Karpas-422 (cell line): ENCODE measurements at regions not wholly inside any gene's neighbourhood (a gene's known extent, or its start where the extent isn't known, plus 50 kb on each side); places are given as distances from the start of the nearest gene placed in this dataset.

Source experiments
- DNase-seq: peaks from one replicate; pipeline ENCODE4 v3.0.0-alpha.2; 2015
- H2AFZ ChIP-seq: fragments of 200-600 bp; sonication (generic); 2 replicates; pipeline ENCODE4 v1.6.1; 2014; ENCODE audit warnings: antibody characterized with exemption, low read length, mixed read lengths
- H3K27ac ChIP-seq: fragments of 200-600 bp; sonication (generic); 2 replicates; pipeline ENCODE4 v1.5.1; 2014; ENCODE audit warnings: mild to moderate bottlenecking, low read length, moderate library complexity
- H3K27me3 ChIP-seq: fragments of 200-600 bp; sonication (generic); 2 replicates; pipeline ENCODE4 v1.6.1; 2014; ENCODE audit warnings: low read length, mixed read lengths
- H3K36me3 ChIP-seq: fragments of 200-600 bp; sonication (generic); 2 replicates; pipeline ENCODE4 v1.6.1; 2014; ENCODE audit warnings: low read length, mixed read lengths; ENCODE audit not compliant: insufficient read depth
- H3K4me1 ChIP-seq: fragments of 200-600 bp; sonication (generic); 2 replicates; pipeline ENCODE4 v1.6.1; 2014; ENCODE audit warnings: mild to moderate bottlenecking, low read length, mixed read lengths
- H3K4me2 ChIP-seq: fragments of 200-600 bp; sonication (generic); 2 replicates; pipeline ENCODE4 v1.6.1; 2014; ENCODE audit warnings: low read length, low read depth, mild to moderate bottlenecking; ENCODE audit not compliant: poor library complexity, severe bottlenecking
- H3K4me3 ChIP-seq: fragments of 200-600 bp; sonication (generic); 2 replicates; pipeline ENCODE4 v1.5.1; 2014; ENCODE audit warnings: mild to moderate bottlenecking, antibody characterized with exemption, low read length, mixed read lengths
- H3K79me2 ChIP-seq: fragments of 200-600 bp; sonication (generic); 2 replicates; pipeline ENCODE4 v1.6.1; 2014; ENCODE audit warnings: mild to moderate bottlenecking, low read length, mixed read lengths
- H3K9ac ChIP-seq: fragments of 200-600 bp; sonication (generic); 2 replicates; pipeline ENCODE4 v1.6.0; 2014; ENCODE audit warnings: low read length
- H3K9me2 ChIP-seq: fragments of 200-600 bp; sonication (generic), shearing (Covaris generic); replicated peaks from 2 replicates; pipeline ENCODE4 v1.6.0; 2014; ENCODE audit warnings: mild to moderate bottlenecking, low read length, moderate library complexity; ENCODE audit not compliant: insufficient read depth
- H3K9me3 ChIP-seq: fragments of 300-700, 200-600 bp; sonication (generic); 2 replicates; pipeline ENCODE4 v1.6.1; 2014; ENCODE audit warnings: low read length, mixed read lengths
- H4K20me1 ChIP-seq: fragments of 200-600 bp; sonication (generic); 2 replicates; pipeline ENCODE4 v1.6.1; 2014; ENCODE audit warnings: mild to moderate bottlenecking, antibody characterized with exemption, low read length, low read depth; ENCODE audit not compliant: insufficient read depth

DNA sequence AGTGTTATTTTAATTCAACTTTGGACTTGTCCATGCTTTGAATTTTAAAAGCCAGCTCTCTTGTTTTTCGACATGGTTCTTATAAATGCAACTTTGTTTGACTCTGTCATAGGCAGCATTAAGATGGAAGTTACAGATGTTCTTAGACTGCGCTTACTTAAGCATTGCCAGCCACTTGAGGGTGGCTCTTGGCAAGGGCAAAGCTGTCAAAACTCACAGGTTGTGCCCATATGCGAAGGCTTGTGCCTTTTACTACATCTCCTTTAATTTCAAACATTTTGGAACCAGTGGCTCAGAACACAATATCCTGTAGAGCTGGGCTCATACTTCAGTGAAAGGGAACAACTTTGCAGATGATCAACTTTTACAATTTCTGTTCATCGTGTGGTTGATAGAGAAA lies 135.5 kb downstream of the TRAM1L1 start:
- no peaks in the 10 kb centered on the region for H3K27me3 ChIP-seq
- H4K20me1 ChIP-seq: no peaks in the 10 kb centered on the region
- no peak for DNase-seq
- H3K4me3 ChIP-seq: no peak overlapping the region
- H3K4me1 ChIP-seq: no peaks in the 10 kb centered on the region
- peaks cover 19% of the 10 kb centered on the region; the same call in 1 of the 2 replicates for H3K9me3 ChIP-seq
- H2AFZ ChIP-seq: no peak overlapping the region
- H3K36me3 ChIP-seq: no peaks in the 10 kb centered on the region
- no peak overlapping the region for H3K27ac ChIP-seq
- no peak overlapping the region for H3K9ac ChIP-seq
- H3K4me2 ChIP-seq: no peak overlapping the region
- H3K9me2 ChIP-seq: no peaks in the 10 kb centered on the region
- no peaks in the 10 kb centered on the region for H3K79me2 ChIP-seq

GRCh38 chr4:116942315-116942714 lies 143.1 kb downstream of the TRAM1L1 start:
- DNase-seq: no peak
- Histone ChIP-seq H3K4me3 (no peak overlapping the region), H3K27me3 (no peaks in the 10 kb centered on the region), H3K79me2 (no peaks in the 10 kb centered on the region), H3K9me3 (peaks cover 30% of the 10 kb centered on the region), H3K9me2 (no peaks in the 10 kb centered on the region), H3K4me1 (no peaks in the 10 kb centered on the region), H2AFZ (no peak overlapping the region), H4K20me1 (no peaks in the 10 kb centered on the region), H3K9ac (no peak overlapping the region), H3K27ac (no peak overlapping the region), H3K36me3 (no peaks in the 10 kb centered on the region), H3K4me2 (no peak overlapping the region)

DNA sequence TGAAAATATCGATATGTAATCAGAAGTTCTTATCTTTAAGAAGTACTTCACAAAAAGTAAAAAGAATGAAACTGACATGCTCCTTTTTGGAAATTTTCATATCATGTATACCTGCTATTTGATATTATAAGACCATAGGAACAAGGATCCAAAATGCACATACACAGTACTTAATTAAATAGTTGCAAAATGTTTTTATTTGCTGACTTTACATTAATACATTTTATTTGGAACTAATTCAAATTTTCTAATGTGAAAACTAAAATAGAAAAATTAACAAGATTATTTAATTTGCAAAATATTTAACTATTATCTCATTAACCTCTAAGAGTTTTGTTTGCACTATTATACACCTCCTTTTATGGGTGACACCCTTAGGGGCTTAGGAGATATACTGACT lies 155.0 kb downstream of the TRAM1L1 start:
- Histone ChIP-seq H2AFZ (no peak overlapping the region), H3K4me3 (no peak overlapping the region), H3K9me2 (no peaks in the 10 kb centered on the region), H3K9me3 (peaks cover 10% of the 10 kb centered on the region), H3K27ac (no peak overlapping the region), H3K36me3 (no peaks in the 10 kb centered on the region), H3K79me2 (no peaks in the 10 kb centered on the region), H4K20me1 (no peaks in the 10 kb centered on the region), H3K4me1 (no peaks in the 10 kb centered on the region), H3K27me3 (no peaks in the 10 kb centered on the region), H3K9ac (no peak overlapping the region), H3K4me2 (no peak overlapping the region)
- DNase-seq: no peak

DNA sequence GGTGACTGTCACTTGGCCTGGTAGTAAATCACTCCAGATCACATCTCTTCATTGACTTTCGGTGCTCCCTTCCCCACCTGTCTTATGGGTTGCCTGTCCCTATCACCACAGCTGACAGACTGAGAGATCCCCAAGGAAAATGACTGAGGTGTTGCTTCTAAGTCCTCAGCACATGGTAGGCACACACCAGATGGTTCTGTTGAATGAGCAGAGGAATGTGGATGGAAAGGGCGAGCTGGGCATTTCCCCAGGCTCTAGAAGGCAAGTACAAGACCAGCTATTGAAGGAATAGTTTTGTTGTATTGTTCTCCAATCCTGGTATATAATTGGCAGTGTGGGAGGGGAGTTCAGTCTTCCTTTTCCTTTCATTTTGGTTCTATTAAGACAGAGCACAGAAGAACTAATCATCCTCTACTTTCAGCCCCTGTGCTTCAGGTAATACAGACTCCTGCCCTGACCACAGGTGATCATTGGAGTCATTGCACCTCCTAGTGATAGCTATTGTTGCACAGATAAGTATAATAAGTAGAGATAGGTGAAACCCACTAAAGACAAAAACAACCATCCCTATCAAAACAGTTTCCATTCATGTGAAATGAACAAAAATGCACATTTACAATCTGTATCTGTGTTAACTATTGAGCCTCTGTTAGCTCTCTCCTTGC lies 158.6 kb downstream of the TRAM1L1 start:
- H3K36me3 ChIP-seq: no peaks in the 10 kb centered on the region
- no peak overlapping the region for H3K9ac ChIP-seq
- peaks cover 14% of the 10 kb centered on the region for H3K9me3 ChIP-seq
- no peak overlapping the region for H3K27ac ChIP-seq
- H4K20me1 ChIP-seq: no peaks in the 10 kb centered on the region
- H3K79me2 ChIP-seq: no peaks in the 10 kb centered on the region
- no peak overlapping the region for H3K4me2 ChIP-seq
- no peak for DNase-seq
- no peak overlapping the region for H3K4me3 ChIP-seq
- no peaks in the 10 kb centered on the region for H3K4me1 ChIP-seq
- H3K9me2 ChIP-seq: no peaks in the 10 kb centered on the region
- H2AFZ ChIP-seq: no peak overlapping the region
- no peaks in the 10 kb centered on the region for H3K27me3 ChIP-seq

- H3K4me3 ChIP-seq: no peak overlapping the region
- H3K36me3 ChIP-seq: no peaks in the 10 kb centered on the region
- no peaks in the 10 kb centered on the region for H4K20me1 ChIP-seq
- no peaks in the 10 kb centered on the region for H3K27me3 ChIP-seq
- H3K4me2 ChIP-seq: no peak overlapping the region
- H3K79me2 ChIP-seq: no peaks in the 10 kb centered on the region
- H2AFZ ChIP-seq: no peak overlapping the region
- no peaks in the 10 kb centered on the region for H3K9me2 ChIP-seq
- no peak overlapping the region for H3K9ac ChIP-seq
- no peaks in the 10 kb centered on the region for H3K4me1 ChIP-seq
- H3K9me3 ChIP-seq: peaks cover 11% of the 10 kb centered on the region
- H3K27ac ChIP-seq: no peak overlapping the region
- DNase-seq: no peak
Observed at GRCh38 chr4:116925900-116926457, 159.4 kb downstream of the TRAM1L1 start.

DNA sequence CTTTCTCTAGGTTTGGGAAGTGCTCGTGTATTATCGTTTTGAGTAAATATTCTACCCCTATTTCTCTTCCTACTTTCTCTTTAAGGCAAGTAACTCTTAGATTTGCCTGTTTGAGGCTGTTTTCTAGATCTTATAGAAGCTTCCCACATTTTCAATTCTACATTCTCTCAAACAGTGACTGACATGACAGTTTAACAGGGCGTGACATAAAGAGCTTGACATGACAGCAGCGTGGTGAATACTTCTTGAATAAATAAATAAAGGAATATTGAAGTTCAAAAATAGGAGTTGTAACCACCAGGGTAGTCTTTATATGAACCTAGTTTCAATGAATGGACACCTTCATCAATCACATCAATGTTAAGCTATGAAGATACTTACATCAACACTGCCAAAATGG lies 162.0 kb downstream of the TRAM1L1 start:
- H3K9me2 ChIP-seq: no peaks in the 10 kb centered on the region
- H3K4me2 ChIP-seq: no peak overlapping the region
- H3K79me2 ChIP-seq: no peaks in the 10 kb centered on the region
- H3K27me3 ChIP-seq: no peaks in the 10 kb centered on the region
- no peak overlapping the region for H3K27ac ChIP-seq
- H3K4me1 ChIP-seq: no peaks in the 10 kb centered on the region
- H3K9me3 ChIP-seq: peaks cover 16% of the 10 kb centered on the region
- no peak overlapping the region for H3K9ac ChIP-seq
- no peak overlapping the region for H3K4me3 ChIP-seq
- H2AFZ ChIP-seq: no peak overlapping the region
- DNase-seq: no peak
- H3K36me3 ChIP-seq: no peaks in the 10 kb centered on the region
- no peaks in the 10 kb centered on the region for H4K20me1 ChIP-seq

- no peak for DNase-seq
- Histone ChIP-seq H3K9me3 (peaks cover 6% of the 10 kb centered on the region), H3K27ac (no peak overlapping the region), H3K9ac (no peak overlapping the region), H3K27me3 (no peaks in the 10 kb centered on the region), H3K79me2 (no peaks in the 10 kb centered on the region), H3K36me3 (no peaks in the 10 kb centered on the region), H3K4me2 (no peak overlapping the region), H3K4me1 (no peaks in the 10 kb centered on the region), H3K4me3 (no peak overlapping the region), H3K9me2 (no peaks in the 10 kb centered on the region), H4K20me1 (no peaks in the 10 kb centered on the region), H2AFZ (no peak overlapping the region)
Observed at GRCh38 chr4:116913451-116913850, 171.9 kb downstream of the TRAM1L1 start.

DNA sequence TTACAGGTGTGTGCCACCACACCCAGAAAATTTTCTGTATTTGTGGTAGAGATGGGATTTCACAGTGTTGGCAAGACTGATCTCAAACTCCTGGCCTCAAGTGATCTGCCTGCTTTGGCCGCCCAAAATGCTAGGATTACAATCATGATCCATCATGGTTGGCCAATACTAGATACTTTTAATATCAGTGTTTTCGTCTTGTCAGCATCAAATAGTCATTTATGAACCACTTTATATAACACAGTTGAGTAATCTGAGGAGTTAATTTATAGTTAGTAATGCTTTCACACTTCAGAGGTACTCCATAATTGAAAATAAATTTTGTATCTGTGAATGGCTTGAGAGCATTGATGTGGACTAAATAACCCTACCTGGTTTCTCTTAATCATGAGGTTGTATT lies 178.6 kb downstream of the TRAM1L1 start:
- no peaks in the 10 kb centered on the region for H4K20me1 ChIP-seq
- H3K4me3 ChIP-seq: no peak overlapping the region
- no peaks in the 10 kb centered on the region for H3K4me1 ChIP-seq
- no peak overlapping the region for H2AFZ ChIP-seq
- H3K9me2 ChIP-seq: no peaks in the 10 kb centered on the region
- no peaks in the 10 kb centered on the region for H3K27me3 ChIP-seq
- H3K9me3 ChIP-seq: peaks cover 11% of the 10 kb centered on the region; the same call in 1 of the 2 replicates
- H3K79me2 ChIP-seq: no peaks in the 10 kb centered on the region
- H3K27ac ChIP-seq: no peak overlapping the region
- no peaks in the 10 kb centered on the region for H3K36me3 ChIP-seq
- no peak overlapping the region for H3K9ac ChIP-seq
- H3K4me2 ChIP-seq: no peak overlapping the region
- DNase-seq: no peak
